K562 (cell line): ENCODE measurements at regions not wholly inside any gene's neighbourhood (a gene's known extent, or its start where the extent isn't known, plus 50 kb on each side); places are given as distances from the start of the nearest gene placed in this dataset.

ENCODE experiments used
- EHMT2 ChIP-seq: fragments of 450-650 bp; IDR thresholded peaks from 2 replicates; pipeline ENCODE4 v1.6.1; 2018; ENCODE audit warnings: antibody characterized with exemption
- FOXP1 ChIP-seq: sonication (generic); formaldehyde crosslinking; IDR thresholded peaks from 2 replicates; pipeline ENCODE4 v1.8.0; 2022; ENCODE audit warnings: mild to moderate bottlenecking, missing genetic modification reagents
- GABPA ChIP-seq: fragments of 200-800 bp; sonication (Bioruptor generic); conservative IDR thresholded peaks from 2 replicates; pipeline ENCODE4 v1.6.1; 2016; ENCODE audit warnings: low read depth, missing genetic modification characterization, missing compliant biosample characterization
- GATA2 ChIP-seq: sonication (generic); formaldehyde crosslinking; IDR thresholded peaks from 2 replicates; pipeline ENCODE4 v1.4.0; 2020; ENCODE audit warnings: mild to moderate bottlenecking, missing genetic modification reagents
- GTF2F1 ChIP-seq: IDR thresholded peaks from 2 replicates; pipeline ENCODE4 v1.6.1; 2011; ENCODE audit warnings: low read depth, low read length, improper control_type of control experiment
- L3MBTL2 ChIP-seq: fragments of 450-650 bp; IDR thresholded peaks from 2 replicates; pipeline ENCODE4 v1.6.1; 2016; ENCODE audit warnings: mild to moderate bottlenecking, moderate library complexity
- NR2C2 ChIP-seq, 2 experiments: fragments of 200-800 bp in 1 of 2; sonication (Bioruptor generic) in 1 of 2; sonication (generic) in 1 of 2; formaldehyde crosslinking in 1 of 2; IDR thresholded peaks; 2 replicates each; pipeline versions ENCODE4 v1.6.1 to v1.8.0; 2016 to 2022; ENCODE audit warnings: mild to moderate bottlenecking in 1 of 2, missing compliant biosample characterization in 1 of 2, missing genetic modification characterization in 1 of 2, missing genetic modification reagents in 1 of 2
- TAL1 ChIP-seq: fragments of 450-650 bp; IDR thresholded peaks from 2 replicates; pipeline ENCODE4 v1.6.1; 2016; ENCODE audit warnings: mild to moderate bottlenecking
- TBP ChIP-seq: optimal IDR thresholded peaks from 2 replicates; pipeline ENCODE3; 2011; ENCODE audit warnings: low read depth, low read length, improper control_type of control experiment
- YBX1 ChIP-seq: fragments of 450-650 bp; IDR thresholded peaks from 2 replicates; pipeline ENCODE4 v1.7.1; 2016; ENCODE audit warnings: mild to moderate bottlenecking
- ZNF253 ChIP-seq: fragments of 250-450 bp; sonication (Bioruptor Pico); conservative IDR thresholded peaks from 2 replicates; pipeline ENCODE4 v1.6.1; 2021; ENCODE audit warnings: mild to moderate bottlenecking
- ZNF280B ChIP-seq: fragments of 250-450 bp; sonication (Bioruptor Pico); IDR thresholded peaks from 2 replicates; pipeline ENCODE4 v1.5.1; 2021; ENCODE audit warnings: mild to moderate bottlenecking
- TF ChIP-seq, protein P1 (sequence below), 3 experiments: IDR thresholded peaks in 2 of 3; conservative IDR thresholded peaks in 1 of 3; 2 replicates each; pipeline ENCODE4 v1.5.1; 2011 to 2012; ENCODE audit warnings: low read length in 3 of 3, mild to moderate bottlenecking in 3 of 3, control low read depth in 2 of 3, improper control_type of control experiment in 1 of 3, inconsistent platforms in 1 of 3, low read depth in 1 of 3, mixed read lengths in 1 of 3, moderate library complexity in 1 of 3; ENCODE audit not compliant: insufficient read depth in 2 of 3
- TF ChIP-seq, protein P2 (sequence below): sonication (generic); formaldehyde crosslinking; IDR thresholded peaks from 2 replicates; pipeline ENCODE4 v1.8.0; 2022; ENCODE audit warnings: mild to moderate bottlenecking, missing genetic modification reagents, borderline replicate concordance

- TF ChIP-seq GATA2 (CRISPR knock-in tag) (no peak), ZNF280B (no peak), GABPA (tag) (no peak), GTF2F1 (no peak), TBP (no peak), L3MBTL2 (no peak), YBX1 (no peak), EHMT2 (no peak), TAL1 (no peak), ZNF253 (CRISPR knock-in tag) (no peak), FOXP1 (CRISPR knock-in tag) (no peak), NR2C2 (CRISPR knock-in tag; IDR thresholded peaks at IDR 0.05) (no peak), NR2C2 (tag; IDR thresholded peaks at IDR 0.05) (no peak)
- TF ChIP-seq, protein P1, sequence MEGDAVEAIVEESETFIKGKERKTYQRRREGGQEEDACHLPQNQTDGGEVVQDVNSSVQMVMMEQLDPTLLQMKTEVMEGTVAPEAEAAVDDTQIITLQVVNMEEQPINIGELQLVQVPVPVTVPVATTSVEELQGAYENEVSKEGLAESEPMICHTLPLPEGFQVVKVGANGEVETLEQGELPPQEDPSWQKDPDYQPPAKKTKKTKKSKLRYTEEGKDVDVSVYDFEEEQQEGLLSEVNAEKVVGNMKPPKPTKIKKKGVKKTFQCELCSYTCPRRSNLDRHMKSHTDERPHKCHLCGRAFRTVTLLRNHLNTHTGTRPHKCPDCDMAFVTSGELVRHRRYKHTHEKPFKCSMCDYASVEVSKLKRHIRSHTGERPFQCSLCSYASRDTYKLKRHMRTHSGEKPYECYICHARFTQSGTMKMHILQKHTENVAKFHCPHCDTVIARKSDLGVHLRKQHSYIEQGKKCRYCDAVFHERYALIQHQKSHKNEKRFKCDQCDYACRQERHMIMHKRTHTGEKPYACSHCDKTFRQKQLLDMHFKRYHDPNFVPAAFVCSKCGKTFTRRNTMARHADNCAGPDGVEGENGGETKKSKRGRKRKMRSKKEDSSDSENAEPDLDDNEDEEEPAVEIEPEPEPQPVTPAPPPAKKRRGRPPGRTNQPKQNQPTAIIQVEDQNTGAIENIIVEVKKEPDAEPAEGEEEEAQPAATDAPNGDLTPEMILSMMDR (IDR thresholded peaks at IDR 0.05 in 2 of 3, conservative IDR thresholded peaks at IDR 0.05 in 1 of 3; ENCODE audit: insufficient read depth in 2 of 3, low read depth in 1 of 3, low read length in 3 of 3): no peak
- TF ChIP-seq, protein P2, sequence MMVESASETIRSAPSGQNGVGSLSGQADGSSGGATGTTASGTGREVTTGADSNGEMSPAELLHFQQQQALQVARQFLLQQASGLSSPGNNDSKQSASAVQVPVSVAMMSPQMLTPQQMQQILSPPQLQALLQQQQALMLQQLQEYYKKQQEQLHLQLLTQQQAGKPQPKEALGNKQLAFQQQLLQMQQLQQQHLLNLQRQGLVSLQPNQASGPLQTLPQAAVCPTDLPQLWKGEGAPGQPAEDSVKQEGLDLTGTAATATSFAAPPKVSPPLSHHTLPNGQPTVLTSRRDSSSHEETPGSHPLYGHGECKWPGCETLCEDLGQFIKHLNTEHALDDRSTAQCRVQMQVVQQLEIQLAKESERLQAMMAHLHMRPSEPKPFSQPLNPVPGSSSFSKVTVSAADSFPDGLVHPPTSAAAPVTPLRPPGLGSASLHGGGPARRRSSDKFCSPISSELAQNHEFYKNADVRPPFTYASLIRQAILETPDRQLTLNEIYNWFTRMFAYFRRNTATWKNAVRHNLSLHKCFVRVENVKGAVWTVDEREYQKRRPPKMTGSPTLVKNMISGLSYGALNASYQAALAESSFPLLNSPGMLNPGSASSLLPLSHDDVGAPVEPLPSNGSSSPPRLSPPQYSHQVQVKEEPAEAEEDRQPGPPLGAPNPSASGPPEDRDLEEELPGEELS (CRISPR knock-in tag): no peak
Observed at GRCh38 chrX:144627947-144628346, 619.4 kb upstream of the SPANXN1 start.
